BJ (cell line): ENCODE measurements at regions not wholly inside any gene's neighbourhood (a gene's known extent, or its start where the extent isn't known, plus 50 kb on each side); places are given as distances from the start of the nearest gene placed in this dataset.

ENCODE experiments used
- CTCF ChIA-PET: fragments of 350-600 bp; formaldehyde crosslinking; extraction: SDS; loops from one replicate; lab custom pipeline; 2021; ENCODE audit warnings: antibody characterized with exemption, inconsistent platforms; lab: Yijun Ruan, JAX
- POLR2A ChIA-PET: fragments of 300-600 bp; sonication (Branson Sonifier 250); formaldehyde crosslinking; extraction: SDS; loops from one replicate; lab custom pipeline; 2021; ENCODE audit warnings: antibody characterized with exemption; lab: Charles Lee
- DNase-seq: peaks from one replicate; pipeline ENCODE4 v3.0.0-alpha.2; 2011; ENCODE audit warnings: low read depth
- H3K27me3 ChIP-seq: 2 replicates; pipeline ENCODE4 v1.6.0; 2011; ENCODE audit warnings: low read length; ENCODE audit not compliant: control insufficient read depth, insufficient read depth
- H3K36me3 ChIP-seq: 2 replicates; pipeline ENCODE4 v1.5.1; 2011; ENCODE audit warnings: low read length; ENCODE audit not compliant: control insufficient read depth, insufficient read depth
- H3K4me3 ChIP-seq: 2 replicates; pipeline ENCODE4 v1.5.1; 2011; ENCODE audit warnings: low read depth, mild to moderate bottlenecking, control low read depth, low read length
- TF ChIP-seq, protein P1 (sequence below): IDR thresholded peaks from 2 replicates; pipeline ENCODE4 v1.5.1; 2011; ENCODE audit warnings: low read depth, mild to moderate bottlenecking, control low read depth, inconsistent platforms, low read length, moderate library complexity; ENCODE audit not compliant: insufficient read depth

DNA sequence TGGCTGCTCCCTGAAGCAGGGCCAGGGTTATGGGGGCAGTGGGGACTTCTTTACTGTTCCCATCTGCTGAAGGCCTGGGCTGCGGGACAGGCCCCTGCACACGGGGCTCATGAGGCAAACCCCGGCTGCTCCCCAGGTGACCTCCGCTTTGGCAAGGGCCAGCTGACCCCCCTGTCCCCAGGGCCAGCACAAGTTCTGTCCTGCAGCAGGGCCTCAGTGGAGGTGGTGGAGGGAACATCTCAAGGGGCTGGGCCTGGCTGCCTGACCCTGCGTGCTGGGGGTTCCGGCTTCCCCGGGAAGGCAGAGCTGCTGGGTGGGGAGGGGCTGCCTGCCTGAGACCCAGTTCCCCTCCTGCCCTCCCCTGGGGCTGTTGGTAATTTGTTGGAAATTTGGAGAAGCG lies 67.4 kb upstream of the RNU6ATAC start:
- ChIA-PET POLR2A (no interaction called here), CTCF (interaction anchor here (1.2 kb wide), 1 partner anchor 61 kb away, joined by 3 read pairs; no protein-coding TSS in a partner anchor)
- TF ChIP-seq, protein P1, sequence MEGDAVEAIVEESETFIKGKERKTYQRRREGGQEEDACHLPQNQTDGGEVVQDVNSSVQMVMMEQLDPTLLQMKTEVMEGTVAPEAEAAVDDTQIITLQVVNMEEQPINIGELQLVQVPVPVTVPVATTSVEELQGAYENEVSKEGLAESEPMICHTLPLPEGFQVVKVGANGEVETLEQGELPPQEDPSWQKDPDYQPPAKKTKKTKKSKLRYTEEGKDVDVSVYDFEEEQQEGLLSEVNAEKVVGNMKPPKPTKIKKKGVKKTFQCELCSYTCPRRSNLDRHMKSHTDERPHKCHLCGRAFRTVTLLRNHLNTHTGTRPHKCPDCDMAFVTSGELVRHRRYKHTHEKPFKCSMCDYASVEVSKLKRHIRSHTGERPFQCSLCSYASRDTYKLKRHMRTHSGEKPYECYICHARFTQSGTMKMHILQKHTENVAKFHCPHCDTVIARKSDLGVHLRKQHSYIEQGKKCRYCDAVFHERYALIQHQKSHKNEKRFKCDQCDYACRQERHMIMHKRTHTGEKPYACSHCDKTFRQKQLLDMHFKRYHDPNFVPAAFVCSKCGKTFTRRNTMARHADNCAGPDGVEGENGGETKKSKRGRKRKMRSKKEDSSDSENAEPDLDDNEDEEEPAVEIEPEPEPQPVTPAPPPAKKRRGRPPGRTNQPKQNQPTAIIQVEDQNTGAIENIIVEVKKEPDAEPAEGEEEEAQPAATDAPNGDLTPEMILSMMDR: no peak
- peaks cover 13% of the 10 kb centered on the region for H3K27me3 ChIP-seq
- no peak for DNase-seq
- H3K4me3 ChIP-seq: no peak overlapping the region
- no peaks in the 10 kb centered on the region for H3K36me3 ChIP-seq

DNA sequence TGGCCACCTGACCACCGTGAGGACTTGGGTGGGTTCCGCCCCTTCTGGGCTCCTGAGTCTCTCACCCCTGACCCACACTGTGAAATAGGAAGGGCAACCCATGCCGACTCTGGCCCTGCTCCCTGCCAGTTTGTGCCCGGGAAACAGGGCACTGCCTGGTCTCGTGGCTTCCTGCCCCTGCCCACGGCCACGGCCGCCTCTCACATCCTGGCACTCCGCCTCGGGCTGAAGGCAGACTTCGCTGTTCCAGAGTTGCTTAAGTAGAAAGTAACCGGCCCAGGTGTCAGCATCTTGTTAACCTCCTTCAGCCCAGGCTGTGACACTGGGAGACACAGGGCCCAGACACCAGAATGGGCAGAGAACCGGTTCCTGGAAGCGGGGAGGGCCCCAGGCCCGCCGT lies 68.7 kb upstream of the RNU6ATAC start:
- no peaks in the 10 kb centered on the region for H3K36me3 ChIP-seq
- CTCF ChIA-PET: interaction anchor here (0.5 to 1.5 kb wide), 2 partner anchors 14 to 397 kb away, joined by 3 to 4 read pairs; no protein-coding TSS in a partner anchor
- DNase-seq: no peak
- POLR2A ChIA-PET: no interaction called here
- H3K27me3 ChIP-seq: peaks cover 10% of the 10 kb centered on the region; the same call in 1 of the 2 replicates
- TF ChIP-seq, protein P1: no peak
- H3K4me3 ChIP-seq: no peak overlapping the region

DNA sequence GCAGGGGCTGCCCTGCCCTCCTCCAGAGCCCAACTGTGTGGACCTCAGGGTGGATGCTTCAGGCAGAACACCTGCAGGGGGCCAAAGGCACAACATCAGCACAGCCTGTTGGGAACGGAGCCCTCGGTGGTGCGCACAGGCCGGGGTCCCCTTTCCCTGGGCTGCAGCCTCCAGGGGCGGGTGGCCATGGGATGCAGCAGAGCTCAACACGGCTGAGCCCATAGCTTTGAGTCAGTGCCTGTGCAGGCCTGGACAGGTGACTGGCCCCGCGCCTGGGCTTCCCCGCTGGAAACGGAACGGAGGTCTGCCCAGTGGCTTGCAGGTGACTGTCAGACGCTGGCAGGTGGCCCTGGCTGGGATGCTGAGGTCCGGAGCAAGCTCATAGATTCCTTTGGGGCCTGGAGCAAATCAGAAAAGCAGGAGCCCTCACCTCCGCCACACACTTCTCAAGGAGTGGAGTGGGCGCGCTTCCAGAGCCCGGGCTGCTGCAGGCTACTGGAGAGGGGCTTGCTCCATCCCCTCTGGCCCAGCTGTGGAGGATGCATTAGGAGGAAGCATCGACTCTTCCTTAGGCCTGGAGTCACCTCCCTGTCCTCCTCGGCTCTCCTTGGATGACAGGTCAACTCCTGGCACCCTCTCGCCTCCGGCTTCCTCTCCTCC lies 69.8 kb upstream of the RNU6ATAC start:
- POLR2A ChIA-PET: no interaction called here
- no peak for DNase-seq
- CTCF ChIA-PET: interaction anchor here (1.5 kb wide), 1 partner anchor 13 kb away, joined by 4 read pairs; no protein-coding TSS in a partner anchor
- no peak overlapping the region for H3K4me3 ChIP-seq
- TF ChIP-seq, protein P1: no peak
- no peaks in the 10 kb centered on the region for H3K36me3 ChIP-seq
- peaks cover 8% of the 10 kb centered on the region; the same call in 1 of the 2 replicates for H3K27me3 ChIP-seq

DNA sequence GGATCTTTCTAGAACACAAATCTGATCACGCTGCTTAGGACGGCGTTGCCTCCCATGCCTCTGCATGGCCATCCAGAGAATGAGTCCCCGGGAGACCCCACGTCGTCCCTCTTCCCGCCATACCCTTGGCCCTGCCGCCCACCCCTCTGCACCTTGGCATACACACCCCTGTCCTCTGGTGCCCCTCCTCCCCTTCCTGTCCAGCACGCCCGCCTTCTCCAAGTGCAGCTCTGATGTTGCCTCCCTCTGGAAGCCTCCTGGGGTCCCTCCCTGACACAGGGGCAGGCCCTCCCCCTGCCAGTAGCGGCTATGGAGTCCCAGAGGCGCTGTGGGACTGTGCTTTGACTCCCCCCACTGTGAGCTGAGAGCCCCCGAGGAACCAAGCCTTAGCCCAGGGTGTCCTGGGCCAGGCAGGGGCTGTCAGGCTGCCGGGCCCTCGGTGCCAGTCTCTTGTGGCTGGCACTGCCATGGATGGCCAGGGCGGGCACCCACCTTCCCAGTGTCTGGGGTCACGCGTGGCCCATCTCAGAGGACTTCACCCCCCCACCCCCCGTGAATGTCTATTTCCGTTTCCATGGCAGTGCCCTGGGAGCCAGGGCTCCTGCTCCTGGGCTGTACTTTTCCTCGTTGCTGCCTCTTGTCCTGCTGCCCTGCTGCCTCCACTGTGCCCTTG lies 70.5 kb upstream of the RNU6ATAC start:
- CTCF ChIA-PET: no interaction called here
- POLR2A ChIA-PET: no interaction called here
- DNase-seq: no peak
- Histone ChIP-seq H3K36me3 (no peaks in the 10 kb centered on the region), H3K27me3 (peaks cover 8% of the 10 kb centered on the region; the same call in 1 of the 2 replicates), H3K4me3 (no peak overlapping the region)
- TF ChIP-seq, protein P1: no peak

DNA sequence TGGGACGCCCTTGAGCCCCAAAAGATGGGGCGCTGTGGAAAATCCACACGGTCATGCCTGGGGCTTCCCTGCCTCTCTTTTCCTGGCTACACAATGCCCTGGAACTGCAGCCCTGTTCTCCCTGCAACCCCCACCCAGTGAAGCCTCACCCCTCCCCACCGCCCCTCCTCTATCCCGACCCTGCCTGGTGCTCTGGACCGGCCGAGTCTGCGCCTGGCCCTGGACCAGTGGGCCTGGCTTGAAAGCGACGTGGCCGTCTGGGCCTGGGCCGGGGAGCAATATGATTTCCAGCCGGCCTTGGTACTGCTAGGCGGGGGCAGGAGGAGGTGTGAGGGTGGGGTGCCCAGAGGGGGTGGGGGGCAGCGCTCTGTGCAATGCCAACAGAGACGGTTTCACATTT lies 71.0 kb upstream of the RNU6ATAC start:
- CTCF ChIA-PET: interaction anchor here (0.6 kb wide), 1 partner anchor 25 kb away, joined by 3 read pairs; no protein-coding TSS in a partner anchor
- POLR2A ChIA-PET: no interaction called here
- DNase-seq: no peak
- H3K4me3 ChIP-seq: no peak overlapping the region
- H3K36me3 ChIP-seq: no peaks in the 10 kb centered on the region
- H3K27me3 ChIP-seq: peaks cover 8% of the 10 kb centered on the region; the same call in 1 of the 2 replicates
- TF ChIP-seq, protein P1: no peak
